ENCODE measurements at regions not wholly inside any gene's neighbourhood (a gene's known extent, or its start where the extent isn't known, plus 50 kb on each side); places are given as distances from the start of the nearest gene placed in this dataset.
"Not testable (repeated sequence)": the region's sequence is repeated elsewhere in the genome, so short reads cannot be mapped to it uniquely, and the experiment has no call there.

- no peak for DNase-seq
These were observed 114.0 kb upstream of the SLC38A2 start for GRCh38 chr12:46486588-46486987.

- no peak for DNase-seq
These were observed 113.3 kb upstream of the SLC38A2 start for GRCh38 chr12:46485853-46486252.

GRCh38 chr12:46484396-46485061, 112.0 kb upstream of the SLC38A2 start:
- DNase-seq, result no peak

- DNase-seq, result no peak
These were observed 111.2 kb upstream of the SLC38A2 start for GRCh38 chr12:46483572-46484395.

GRCh38 chr12:46480724-46481123, 108.2 kb upstream of the SLC38A2 start:
- DNase-seq, result no peak

GRCh38 chr12:46480316-46480715, 107.7 kb upstream of the SLC38A2 start:
- no peak for DNase-seq

GRCh38 chr12:46478123-46478522, 105.5 kb upstream of the SLC38A2 start:
- DNase-seq, result no peak

GRCh38 chr12:46477541-46477940, 105.0 kb upstream of the SLC38A2 start:
- DNase-seq, result no peak

- DNase-seq, result no peak
These were observed 103.5 kb upstream of the SLC38A2 start for GRCh38 chr12:46475972-46476645.

- DNase-seq, result not testable (repeated sequence)
These were observed 101.8 kb upstream of the SLC38A2 start for GRCh38 chr12:46474385-46474784.

- DNase-seq, result no peak
These were observed 101.2 kb upstream of the SLC38A2 start for GRCh38 chr12:46473634-46474329.

- no peak for DNase-seq
These were observed 100.5 kb upstream of the SLC38A2 start for GRCh38 chr12:46472893-46473633.

GRCh38 chr12:46472144-46472705, 99.7 kb upstream of the SLC38A2 start:
- DNase-seq, result no peak

- DNase-seq, result no peak
These were observed 98.8 kb upstream of the SLC38A2 start for GRCh38 chr12:46471404-46471803.

GRCh38 chr12:46470975-46471374, 98.4 kb upstream of the SLC38A2 start:
- no peak for DNase-seq

GRCh38 chr12:46470036-46470627, 97.6 kb upstream of the SLC38A2 start:
- DNase-seq, result no peak

GRCh38 chr12:46468813-46469212, 96.2 kb upstream of the SLC38A2 start:
- DNase-seq, result no peak

- DNase-seq, result no peak
These were observed 95.6 kb upstream of the SLC38A2 start for GRCh38 chr12:46468160-46468559.

- DNase-seq, result no peak
These were observed 92.7 kb upstream of the SLC38A2 start for GRCh38 chr12:46465307-46465706.

- no peak for DNase-seq
These were observed 92.3 kb upstream of the SLC38A2 start for GRCh38 chr12:46464863-46465262.

- DNase-seq, result no peak
These were observed 90.2 kb upstream of the SLC38A2 start for GRCh38 chr12:46462641-46463355.
